ENCODE measurements at regions not wholly inside any gene's neighbourhood (a gene's known extent, or its start where the extent isn't known, plus 50 kb on each side); places are given as distances from the start of the nearest gene placed in this dataset.

- TF ChIP-seq PBX3 (IDR thresholded peaks at IDR 0.05) (0 out of 2 replicates have a peak, but pooled peaks have one; percentile 5), FOXM1 (IDR thresholded peaks at IDR 0.05; ENCODE audit: low read depth) (no peak), YY1 (IDR thresholded peaks at IDR 0.05; ENCODE audit: low read depth) (no peak), CTCF (IDR thresholded peaks at IDR 0.05) (no peak), POLR2AphosphoS5 (IDR thresholded peaks at IDR 0.05; ENCODE audit: low read depth, low read length) (no peak), NFIC (IDR thresholded peaks at IDR 0.05; ENCODE audit: borderline replicate concordance) (no peak), GATA2 (CRISPR knock-in tag; IDR thresholded peaks at IDR 0.05) (no peak), RXRA (IDR thresholded peaks at IDR 0.05; ENCODE audit: borderline replicate concordance, low read depth) (no peak), EZH2phosphoT487 (IDR thresholded peaks at IDR 0.05; ENCODE audit: borderline replicate concordance, low read depth) (no peak)
Observed at GRCh38 chr12:46437469-46437868, 64.9 kb upstream of the SLC38A2 start.
